ENCODE measurements at regions not wholly inside any gene's neighbourhood (a gene's known extent, or its start where the extent isn't known, plus 50 kb on each side); places are given as distances from the start of the nearest gene placed in this dataset.

DNA sequence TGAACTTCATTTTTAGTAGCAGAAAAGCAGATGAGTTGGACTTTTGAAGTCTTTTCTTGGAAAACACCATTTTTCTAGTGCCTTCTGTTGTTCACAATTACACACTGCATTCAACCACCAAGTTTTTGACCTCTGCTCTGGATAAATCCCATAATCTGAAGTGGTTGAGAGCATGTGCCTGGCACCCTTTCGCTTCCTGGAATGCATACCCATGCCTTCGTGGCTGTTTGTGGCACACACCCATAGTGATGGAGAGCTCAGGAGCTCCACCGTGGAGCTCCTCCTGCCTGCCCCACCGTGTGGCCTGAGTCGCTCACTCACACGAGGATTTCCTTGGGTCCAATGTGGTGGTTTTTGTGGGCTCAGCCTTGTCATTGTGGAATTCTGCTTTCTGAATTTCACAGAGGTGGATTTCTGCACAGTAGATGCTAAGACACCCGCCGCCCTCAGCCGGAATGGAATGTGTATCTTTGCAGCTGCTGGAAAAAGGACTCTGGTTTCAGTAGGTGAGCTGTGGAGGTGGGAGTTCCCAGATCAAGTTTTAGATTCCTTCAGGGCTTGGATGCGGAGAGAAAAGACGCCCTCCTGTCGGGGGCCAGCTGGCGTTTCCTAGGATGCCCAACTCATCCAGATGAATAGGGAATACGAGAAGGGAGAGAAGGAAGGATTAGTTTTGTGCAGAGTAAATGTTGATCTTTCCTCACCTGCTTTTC, 500.4 kb downstream of the IRX1 start:
- no peaks in the 10 kb centered on the region for H3K27me3 ChIP-seq (ENCODE audit: insufficient read depth)
- H3K4me3 Mint-ChIP-seq: no peak overlapping the region
- H3K9me2 ChIP-seq (ENCODE audit: insufficient read depth): peaks cover 7% of the 10 kb centered on the region; the same call in 1 of the 2 replicates
- no peaks in the 10 kb centered on the region; the same call in 2 of the 3 replicates for H3K36me3 Mint-ChIP-seq (ENCODE audit: low read depth)
- no peak for ATAC-seq
- no peak for DNase-seq (ENCODE audit: low spot score)
- no peak overlapping the region for H3K4me2 ChIP-seq
- H3K9me3 Mint-ChIP-seq: no peaks in the 10 kb centered on the region; the same call in 1 of the 3 replicates
- no peak overlapping the region for H2AFZ ChIP-seq
- TF ChIP-seq EZH2phosphoT487 (IDR thresholded peaks at IDR 0.05; ENCODE audit: unreplicated experiment) (no peak), ZNF331 (CRISPR knock-in tag; IDR thresholded peaks at IDR 0.05; ENCODE audit: low read depth) (no peak), POLR2AphosphoS5 (IDR thresholded peaks at IDR 0.05; ENCODE audit: low read depth) (no peak), NANOG (IDR thresholded peaks at IDR 0.05; ENCODE audit: borderline replicate concordance) (no peak), JUNB (IDR thresholded peaks at IDR 0.05; ENCODE audit: unreplicated experiment) (no peak), ZNF114 (CRISPR knock-in tag; IDR thresholded peaks at IDR 0.05) (no peak), STAT1 (IDR thresholded peaks at IDR 0.05; ENCODE audit: unreplicated experiment) (no peak)
- TF ChIP-seq, protein P1, sequence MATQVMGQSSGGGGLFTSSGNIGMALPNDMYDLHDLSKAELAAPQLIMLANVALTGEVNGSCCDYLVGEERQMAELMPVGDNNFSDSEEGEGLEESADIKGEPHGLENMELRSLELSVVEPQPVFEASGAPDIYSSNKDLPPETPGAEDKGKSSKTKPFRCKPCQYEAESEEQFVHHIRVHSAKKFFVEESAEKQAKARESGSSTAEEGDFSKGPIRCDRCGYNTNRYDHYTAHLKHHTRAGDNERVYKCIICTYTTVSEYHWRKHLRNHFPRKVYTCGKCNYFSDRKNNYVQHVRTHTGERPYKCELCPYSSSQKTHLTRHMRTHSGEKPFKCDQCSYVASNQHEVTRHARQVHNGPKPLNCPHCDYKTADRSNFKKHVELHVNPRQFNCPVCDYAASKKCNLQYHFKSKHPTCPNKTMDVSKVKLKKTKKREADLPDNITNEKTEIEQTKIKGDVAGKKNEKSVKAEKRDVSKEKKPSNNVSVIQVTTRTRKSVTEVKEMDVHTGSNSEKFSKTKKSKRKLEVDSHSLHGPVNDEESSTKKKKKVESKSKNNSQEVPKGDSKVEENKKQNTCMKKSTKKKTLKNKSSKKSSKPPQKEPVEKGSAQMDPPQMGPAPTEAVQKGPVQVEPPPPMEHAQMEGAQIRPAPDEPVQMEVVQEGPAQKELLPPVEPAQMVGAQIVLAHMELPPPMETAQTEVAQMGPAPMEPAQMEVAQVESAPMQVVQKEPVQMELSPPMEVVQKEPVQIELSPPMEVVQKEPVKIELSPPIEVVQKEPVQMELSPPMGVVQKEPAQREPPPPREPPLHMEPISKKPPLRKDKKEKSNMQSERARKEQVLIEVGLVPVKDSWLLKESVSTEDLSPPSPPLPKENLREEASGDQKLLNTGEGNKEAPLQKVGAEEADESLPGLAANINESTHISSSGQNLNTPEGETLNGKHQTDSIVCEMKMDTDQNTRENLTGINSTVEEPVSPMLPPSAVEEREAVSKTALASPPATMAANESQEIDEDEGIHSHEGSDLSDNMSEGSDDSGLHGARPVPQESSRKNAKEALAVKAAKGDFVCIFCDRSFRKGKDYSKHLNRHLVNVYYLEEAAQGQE (IDR thresholded peaks at IDR 0.05; ENCODE audit: unreplicated experiment): no peak
- TF ChIP-seq, protein P2, sequence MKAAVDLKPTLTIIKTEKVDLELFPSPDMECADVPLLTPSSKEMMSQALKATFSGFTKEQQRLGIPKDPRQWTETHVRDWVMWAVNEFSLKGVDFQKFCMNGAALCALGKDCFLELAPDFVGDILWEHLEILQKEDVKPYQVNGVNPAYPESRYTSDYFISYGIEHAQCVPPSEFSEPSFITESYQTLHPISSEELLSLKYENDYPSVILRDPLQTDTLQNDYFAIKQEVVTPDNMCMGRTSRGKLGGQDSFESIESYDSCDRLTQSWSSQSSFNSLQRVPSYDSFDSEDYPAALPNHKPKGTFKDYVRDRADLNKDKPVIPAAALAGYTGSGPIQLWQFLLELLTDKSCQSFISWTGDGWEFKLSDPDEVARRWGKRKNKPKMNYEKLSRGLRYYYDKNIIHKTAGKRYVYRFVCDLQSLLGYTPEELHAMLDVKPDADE (IDR thresholded peaks at IDR 0.05): no peak
- TF ChIP-seq, protein P3, sequence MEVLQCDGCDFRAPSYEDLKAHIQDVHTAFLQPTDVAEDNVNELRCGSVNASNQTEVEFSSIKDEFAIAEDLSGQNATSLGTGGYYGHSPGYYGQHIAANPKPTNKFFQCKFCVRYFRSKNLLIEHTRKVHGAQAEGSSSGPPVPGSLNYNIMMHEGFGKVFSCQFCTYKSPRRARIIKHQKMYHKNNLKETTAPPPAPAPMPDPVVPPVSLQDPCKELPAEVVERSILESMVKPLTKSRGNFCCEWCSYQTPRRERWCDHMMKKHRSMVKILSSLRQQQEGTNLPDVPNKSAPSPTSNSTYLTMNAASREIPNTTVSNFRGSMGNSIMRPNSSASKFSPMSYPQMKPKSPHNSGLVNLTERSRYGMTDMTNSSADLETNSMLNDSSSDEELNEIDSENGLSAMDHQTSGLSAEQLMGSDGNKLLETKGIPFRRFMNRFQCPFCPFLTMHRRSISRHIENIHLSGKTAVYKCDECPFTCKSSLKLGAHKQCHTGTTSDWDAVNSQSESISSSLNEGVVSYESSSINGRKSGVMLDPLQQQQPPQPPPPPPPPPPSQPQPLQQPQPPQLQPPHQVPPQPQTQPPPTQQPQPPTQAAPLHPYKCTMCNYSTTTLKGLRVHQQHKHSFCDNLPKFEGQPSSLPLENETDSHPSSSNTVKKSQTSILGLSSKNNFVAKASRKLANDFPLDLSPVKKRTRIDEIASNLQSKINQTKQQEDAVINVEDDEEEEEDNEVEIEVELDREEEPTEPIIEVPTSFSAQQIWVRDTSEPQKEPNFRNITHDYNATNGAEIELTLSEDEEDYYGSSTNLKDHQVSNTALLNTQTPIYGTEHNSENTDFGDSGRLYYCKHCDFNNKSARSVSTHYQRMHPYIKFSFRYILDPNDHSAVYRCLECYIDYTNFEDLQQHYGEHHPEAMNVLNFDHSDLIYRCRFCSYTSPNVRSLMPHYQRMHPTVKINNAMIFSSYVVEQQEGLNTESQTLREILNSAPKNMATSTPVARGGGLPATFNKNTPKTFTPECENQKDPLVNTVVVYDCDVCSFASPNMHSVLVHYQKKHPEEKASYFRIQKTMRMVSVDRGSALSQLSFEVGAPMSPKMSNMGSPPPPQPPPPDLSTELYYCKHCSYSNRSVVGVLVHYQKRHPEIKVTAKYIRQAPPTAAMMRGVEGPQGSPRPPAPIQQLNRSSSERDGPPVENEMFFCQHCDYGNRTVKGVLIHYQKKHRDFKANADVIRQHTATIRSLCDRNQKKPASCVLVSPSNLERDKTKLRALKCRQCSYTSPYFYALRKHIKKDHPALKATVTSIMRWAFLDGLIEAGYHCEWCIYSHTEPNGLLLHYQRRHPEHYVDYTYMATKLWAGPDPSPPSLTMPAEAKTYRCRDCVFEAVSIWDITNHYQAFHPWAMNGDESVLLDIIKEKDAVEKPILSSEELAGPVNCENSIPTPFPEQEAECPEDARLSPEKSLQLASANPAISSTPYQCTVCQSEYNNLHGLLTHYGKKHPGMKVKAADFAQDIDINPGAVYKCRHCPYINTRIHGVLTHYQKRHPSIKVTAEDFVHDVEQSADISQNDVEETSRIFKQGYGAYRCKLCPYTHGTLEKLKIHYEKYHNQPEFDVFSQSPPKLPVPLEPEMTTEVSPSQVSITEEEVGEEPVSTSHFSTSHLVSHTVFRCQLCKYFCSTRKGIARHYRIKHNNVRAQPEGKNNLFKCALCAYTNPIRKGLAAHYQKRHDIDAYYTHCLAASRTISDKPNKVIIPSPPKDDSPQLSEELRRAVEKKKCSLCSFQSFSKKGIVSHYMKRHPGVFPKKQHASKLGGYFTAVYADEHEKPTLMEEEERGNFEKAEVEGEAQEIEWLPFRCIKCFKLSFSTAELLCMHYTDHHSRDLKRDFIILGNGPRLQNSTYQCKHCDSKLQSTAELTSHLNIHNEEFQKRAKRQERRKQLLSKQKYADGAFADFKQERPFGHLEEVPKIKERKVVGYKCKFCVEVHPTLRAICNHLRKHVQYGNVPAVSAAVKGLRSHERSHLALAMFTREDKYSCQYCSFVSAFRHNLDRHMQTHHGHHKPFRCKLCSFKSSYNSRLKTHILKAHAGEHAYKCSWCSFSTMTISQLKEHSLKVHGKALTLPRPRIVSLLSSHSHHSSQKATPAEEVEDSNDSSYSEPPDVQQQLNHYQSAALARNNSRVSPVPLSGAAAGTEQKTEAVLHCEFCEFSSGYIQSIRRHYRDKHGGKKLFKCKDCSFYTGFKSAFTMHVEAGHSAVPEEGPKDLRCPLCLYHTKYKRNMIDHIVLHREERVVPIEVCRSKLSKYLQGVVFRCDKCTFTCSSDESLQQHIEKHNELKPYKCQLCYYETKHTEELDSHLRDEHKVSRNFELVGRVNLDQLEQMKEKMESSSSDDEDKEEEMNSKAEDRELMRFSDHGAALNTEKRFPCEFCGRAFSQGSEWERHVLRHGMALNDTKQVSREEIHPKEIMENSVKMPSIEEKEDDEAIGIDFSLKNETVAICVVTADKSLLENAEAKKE (CRISPR knock-in tag; IDR thresholded peaks at IDR 0.05): no peak
- H3K4me3 ChIP-seq: no peak overlapping the region
- H3K27ac Mint-ChIP-seq: no peak overlapping the region
- no peaks in the 10 kb centered on the region for H3K36me3 ChIP-seq (ENCODE audit: insufficient read depth)
- no peaks in the 10 kb centered on the region for H4K20me1 ChIP-seq (replicated peaks; ENCODE audit: insufficient read depth)
- H3K4me1 ChIP-seq (ENCODE audit: insufficient read depth): no peaks in the 10 kb centered on the region; the same call in 1 of the 2 replicates
- H3K4me1 Mint-ChIP-seq: peaks cover 4% of the 10 kb centered on the region; the same call in 2 of the 3 replicates
- no peaks in the 10 kb centered on the region for H3K79me2 ChIP-seq (replicated peaks; ENCODE audit: insufficient read depth)
- H3F3A ChIP-seq (replicated peaks; ENCODE audit: low read depth): no peaks in the 10 kb centered on the region
- H3K27me3 Mint-ChIP-seq (ENCODE audit: insufficient read depth, low read depth, poor library complexity): peaks cover 5% of the 10 kb centered on the region
- H3K27ac ChIP-seq (ENCODE audit: low read depth): no peak overlapping the region

Measured in GM23338 (cell line).